ENCODE measurements at regions not wholly inside any gene's neighbourhood (a gene's known extent, or its start where the extent isn't known, plus 50 kb on each side); places are given as distances from the start of the nearest gene placed in this dataset.

DNA sequence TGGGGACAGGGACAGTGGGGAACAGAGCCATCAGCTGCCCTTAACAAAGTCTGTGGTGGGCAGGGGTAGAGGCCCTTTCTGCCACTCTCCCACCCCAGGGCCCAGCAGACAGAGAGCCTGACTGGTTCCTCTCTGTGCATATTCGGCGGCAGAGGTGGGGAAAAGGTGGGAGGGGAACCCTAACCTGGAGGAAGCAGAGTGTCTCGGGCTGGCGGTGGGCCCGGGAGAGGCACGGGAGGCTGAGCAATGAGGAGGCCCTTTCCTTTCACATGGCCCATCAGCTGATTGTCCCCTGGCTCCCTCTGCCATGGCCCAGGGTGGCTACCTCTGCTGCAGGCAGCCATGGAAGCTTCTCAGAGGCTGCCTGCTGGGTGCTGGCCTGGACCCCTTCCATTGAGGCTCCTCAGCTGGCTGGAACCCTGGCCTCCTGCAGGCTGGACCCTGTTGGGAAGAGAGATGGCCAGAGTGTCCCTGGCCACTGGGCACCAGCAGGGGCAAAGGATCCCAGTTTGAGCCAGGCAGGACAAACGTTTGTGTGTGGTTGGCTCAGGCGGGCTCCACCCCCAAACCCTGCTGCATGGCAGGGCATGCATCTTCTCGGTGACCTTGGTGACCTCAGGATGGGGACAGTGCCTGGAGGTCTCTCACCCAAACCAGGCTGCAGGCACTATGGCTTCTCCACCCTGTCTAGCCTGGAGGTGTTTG is 202.8 kb upstream of the ZNF536 start:
- intact Hi-C loops (cut with micrococcal nuclease): no loop called here

DNA sequence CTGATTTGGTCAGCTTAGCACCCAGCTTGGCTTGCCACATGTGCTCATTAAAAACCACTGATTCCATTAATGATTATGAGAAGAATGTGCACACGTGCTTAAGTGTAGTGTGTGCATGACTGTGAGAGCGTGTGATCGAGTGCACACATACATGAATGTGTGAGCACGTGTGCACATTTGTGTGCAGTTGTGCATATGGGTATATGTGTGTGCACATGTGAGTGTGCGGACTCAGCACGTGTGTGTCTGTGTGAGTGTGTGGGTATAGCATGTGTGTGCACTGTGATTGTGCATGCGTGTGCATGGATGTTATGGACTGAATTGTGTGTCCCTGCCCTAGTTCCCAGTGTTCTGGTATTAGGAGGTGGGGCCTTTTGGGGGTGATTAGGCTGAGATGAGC is 202.1 kb upstream of the ZNF536 start:
- intact Hi-C loops (cut with micrococcal nuclease): no loop called here

DNA sequence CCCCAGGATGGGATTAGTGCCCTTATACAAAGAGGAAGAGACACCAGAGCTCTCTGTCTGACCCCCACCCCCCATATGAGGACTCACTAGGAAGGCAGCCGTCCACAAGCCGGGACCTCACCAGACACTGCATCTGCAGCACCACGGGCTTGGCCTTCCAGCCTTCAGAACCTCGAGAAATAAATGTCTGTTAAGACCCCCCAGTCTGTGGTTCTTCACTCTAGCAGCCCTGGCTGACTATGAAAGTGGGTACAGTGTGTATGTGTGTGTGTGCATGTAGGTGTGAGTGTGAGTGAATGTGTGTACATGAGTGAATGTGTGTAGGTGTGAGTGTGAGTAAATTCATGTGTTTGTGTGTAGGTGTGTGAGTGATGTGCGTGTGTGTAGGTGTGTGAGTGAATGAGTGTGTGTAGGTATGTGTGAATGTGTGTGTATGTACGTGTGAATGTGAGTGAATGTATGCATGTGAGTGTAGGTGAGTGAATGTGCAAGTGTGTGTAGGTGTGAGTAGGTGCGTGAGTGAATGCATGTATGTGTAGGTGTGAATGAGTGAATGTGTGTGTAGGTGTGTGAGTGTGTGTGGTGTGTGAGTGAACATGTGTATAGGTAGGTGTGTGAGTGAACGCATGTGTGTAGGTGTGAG is 201.6 kb upstream of the ZNF536 start:
- intact Hi-C loops (cut with micrococcal nuclease): no loop called here

DNA sequence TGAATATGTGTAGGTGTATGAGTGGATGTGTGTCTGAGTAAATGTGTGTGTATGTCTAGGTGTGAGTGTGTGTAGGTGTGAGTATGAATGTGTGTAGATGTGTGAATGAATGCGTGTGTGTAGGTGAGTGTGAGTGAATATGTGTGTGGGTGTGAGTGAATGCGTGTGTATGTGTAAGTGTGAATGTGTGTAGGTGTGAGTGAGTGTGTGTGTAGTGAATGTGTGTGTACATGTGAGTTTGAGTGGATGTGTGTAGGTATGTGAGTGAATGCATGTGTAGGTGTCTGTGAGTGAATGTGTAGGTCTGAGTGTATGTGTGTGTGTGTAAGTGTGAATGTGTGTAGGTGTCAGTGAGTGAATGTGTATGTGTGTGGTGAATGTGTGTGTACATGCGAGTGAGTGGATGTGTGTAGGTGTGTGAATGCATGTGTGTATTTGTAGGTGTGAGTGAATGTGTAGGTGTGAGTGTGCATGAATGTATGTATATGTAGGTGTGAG is 201.0 kb upstream of the ZNF536 start:
- intact Hi-C loops (cut with micrococcal nuclease): no loop called here

DNA sequence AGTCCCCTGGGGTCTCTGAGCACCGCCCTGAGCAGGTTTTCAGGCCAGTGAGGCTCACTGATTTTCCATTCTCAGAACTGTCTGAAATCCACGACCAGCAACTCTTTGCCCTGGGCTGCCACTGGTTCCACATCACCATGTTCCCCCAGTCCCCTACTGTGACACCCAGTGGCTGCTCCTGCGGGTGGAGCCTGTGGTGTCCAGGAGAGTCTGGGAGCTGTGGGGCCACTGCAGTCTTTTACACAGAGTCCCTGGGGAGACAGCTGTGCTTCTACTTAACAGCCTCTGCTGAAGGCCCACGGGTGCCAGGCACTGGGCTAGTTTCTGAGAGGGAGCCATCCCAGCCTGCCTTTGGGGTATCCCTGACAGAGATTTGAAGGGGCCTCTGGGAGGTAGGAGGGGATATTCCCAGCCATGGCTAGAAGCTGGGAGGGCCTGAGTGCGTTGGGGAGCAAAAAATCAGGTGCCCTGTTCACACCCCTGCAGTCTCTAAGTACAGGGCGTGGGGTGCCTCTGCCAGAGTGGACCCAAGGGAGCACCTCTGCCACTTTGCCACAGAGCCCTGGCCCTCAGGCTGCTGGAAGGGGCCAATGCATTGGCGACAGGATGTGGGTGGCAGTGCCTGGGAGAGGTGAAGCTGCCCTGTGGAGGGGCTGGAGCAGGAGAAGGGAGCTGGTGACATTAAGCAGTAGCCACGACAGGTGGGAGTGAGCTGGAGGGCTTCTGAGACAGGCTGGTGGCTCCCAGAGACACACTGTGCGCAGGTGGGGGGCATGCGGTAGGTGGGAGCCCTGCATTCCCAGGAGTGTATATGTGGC is 200.2 kb upstream of the ZNF536 start:
- intact Hi-C loops (cut with micrococcal nuclease): no loop called here

DNA sequence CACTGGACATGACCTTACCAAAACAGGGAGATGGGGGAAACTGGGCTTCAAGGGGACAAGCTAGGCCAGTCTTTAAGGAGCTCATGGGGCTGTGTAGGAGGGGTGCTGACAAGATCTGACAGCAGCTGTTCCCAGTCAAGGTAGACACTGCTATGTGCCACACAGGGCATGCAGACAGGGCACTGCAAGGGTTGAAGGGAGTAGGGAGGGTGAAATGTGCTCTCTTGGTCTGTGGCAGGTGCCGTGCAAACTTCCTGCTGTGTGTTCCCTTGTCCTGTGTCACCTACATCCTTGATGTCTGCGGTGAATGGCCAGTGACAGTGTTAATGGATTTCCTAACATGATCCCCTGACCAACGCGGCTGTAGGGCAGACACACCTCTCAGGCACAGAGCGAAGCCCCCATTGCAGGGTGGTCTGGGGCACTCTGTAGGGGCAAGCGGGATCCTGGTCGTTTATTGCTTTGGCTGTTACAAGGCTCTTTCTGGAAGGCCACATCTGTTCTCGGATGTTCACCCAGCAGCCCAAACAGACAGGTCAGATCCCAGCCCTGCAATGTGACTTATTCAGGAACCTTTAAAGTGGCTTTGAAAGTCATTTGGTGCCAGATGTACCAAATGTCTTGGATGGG is 199.5 kb upstream of the ZNF536 start:
- intact Hi-C loops (cut with micrococcal nuclease): no loop called here

DNA sequence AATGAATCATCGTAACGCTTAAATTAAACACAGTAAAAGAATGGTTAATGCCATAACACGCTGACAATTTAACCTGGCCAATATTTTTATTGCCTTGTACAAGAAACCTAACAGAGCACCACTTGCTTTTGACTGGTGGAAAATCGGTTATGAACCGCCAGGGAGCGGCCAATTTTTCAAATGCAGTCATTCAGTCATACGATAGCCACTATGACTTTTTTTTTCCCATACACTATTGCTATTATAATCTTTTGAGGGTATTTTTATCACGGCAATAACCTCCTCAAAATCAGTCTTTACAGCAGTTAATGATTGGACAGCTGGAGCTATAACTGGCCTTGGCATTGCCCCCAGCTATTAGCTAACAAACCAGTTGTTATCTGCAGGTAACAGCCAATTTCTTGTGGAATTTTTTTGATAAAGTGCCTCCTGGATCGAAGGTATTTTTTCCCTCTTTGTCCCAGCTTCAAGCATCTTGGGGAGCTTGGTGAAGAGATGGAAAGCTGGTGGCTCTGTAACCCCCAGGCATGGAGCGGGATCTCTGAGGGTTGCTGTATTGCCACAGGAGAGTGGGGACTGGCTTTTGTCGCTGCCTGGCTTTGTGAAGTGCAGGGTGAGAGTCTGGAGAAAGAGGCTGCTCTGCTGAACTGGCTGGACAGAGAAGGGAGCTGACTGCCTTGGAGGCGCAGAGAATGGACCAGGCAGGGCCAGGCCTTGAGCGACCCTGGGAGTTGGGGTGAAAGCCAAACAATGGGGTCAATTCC is 198.4 kb upstream of the ZNF536 start:
- intact Hi-C loops (cut with micrococcal nuclease): no loop called here

DNA sequence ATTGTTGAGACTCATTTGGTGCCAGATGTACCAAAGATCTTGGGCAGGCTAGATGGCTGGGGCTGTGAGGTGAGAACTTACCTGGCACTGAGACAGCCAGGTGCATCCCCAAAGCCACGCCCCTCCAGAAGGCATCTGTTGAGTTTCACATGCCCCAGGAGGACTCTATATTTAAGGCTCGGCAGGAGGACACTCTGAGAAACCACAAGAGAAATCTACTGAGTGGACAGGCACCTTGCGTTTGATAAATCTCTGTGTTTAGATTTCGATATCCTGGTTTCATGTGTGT is 197.9 kb upstream of the ZNF536 start:
- intact Hi-C loops (cut with micrococcal nuclease): no loop called here

DNA sequence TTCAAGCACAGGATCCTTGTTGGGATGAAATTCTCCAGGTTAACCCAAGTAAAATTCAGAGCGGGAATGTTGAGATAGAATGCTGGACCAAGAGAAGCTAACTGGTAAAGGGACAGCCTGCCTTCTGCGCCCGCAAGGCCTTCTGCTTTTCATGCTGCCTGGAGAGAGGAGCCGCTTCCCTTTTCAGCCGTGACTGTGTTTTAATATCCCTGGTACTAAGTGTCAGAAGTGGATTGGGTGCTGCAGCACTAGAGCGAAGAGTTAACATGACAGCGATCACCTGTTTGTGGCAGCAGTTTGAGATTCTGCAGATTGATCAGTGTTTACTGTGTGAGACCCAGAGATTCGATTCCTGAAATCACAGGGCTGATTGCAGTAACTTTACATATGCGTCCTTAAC is 197.4 kb upstream of the ZNF536 start:
- intact Hi-C loops (cut with micrococcal nuclease): no loop called here

DNA sequence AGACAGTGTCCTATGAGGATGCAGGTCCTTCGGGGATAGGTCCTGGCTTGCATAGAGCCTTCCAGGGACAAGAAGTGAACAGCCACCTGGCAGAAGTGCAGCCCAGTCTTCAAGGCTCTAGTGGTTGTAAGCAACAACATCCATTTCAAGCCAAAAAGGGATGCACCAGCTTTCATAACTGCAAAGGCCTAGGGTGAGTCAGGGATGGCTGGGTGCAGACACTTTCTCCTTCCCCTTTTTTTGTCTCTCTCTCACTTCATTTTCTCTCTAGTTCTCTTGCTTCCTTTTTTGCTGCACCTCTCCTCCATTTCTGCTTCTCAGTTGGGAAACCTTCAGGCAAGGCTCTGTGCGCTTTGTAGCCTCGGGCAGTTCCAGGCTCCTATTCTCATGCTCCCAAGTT is 196.2 kb upstream of the ZNF536 start:
- intact Hi-C loops (cut with micrococcal nuclease): no loop called here

DNA sequence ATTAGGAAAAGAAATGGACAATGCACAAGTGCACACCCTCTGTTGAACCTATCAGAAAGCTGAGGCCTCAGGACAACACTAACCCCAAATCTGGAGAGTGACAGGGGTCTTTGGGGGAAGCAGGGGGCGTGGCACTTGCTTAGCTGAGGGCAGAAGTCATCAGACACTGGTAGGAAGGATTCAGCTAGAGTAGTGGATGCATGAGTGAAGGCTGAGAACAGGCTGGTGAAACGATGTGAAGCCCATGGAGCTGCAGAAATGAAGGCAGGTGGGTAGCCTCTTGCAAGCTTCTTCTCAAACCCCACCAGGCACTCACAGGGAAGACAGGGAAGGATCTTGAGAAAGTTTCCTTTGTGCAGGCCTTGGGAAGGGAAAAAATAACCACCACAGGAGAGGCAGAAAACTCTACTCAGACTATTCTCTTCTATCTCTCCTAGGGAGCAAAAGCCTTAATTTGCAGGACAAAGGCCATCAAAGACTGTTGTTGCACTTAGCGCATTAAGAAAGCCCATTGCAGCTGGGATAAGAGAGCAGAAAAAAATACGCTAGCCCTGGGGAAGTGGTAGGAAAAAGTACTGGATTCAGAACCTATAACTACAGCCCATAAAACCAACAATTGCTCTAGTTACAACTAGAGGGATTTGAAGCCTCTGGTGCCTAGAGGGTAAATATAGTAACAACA is 193.3 kb upstream of the ZNF536 start:
- intact Hi-C loops (cut with micrococcal nuclease): no loop called here

DNA sequence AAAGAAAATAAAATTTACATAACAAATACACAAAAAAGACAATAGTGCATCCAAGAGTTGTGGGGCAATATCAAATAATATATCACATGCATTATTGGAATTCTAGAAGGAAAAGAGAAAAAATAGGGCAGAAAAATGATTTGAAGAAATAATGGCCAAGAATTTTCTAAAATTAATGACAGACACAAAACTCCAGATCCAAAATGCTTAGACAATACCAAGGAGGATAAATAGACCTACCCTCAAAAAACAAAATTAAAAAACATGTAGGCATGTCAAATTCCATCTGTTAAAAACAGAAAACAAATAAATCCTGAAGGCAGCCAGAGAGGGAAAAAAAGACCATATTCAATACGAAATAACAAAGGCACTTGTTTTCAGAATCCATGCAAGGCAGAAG is 191.5 kb upstream of the ZNF536 start:
- intact Hi-C loops (cut with micrococcal nuclease): no loop called here

DNA sequence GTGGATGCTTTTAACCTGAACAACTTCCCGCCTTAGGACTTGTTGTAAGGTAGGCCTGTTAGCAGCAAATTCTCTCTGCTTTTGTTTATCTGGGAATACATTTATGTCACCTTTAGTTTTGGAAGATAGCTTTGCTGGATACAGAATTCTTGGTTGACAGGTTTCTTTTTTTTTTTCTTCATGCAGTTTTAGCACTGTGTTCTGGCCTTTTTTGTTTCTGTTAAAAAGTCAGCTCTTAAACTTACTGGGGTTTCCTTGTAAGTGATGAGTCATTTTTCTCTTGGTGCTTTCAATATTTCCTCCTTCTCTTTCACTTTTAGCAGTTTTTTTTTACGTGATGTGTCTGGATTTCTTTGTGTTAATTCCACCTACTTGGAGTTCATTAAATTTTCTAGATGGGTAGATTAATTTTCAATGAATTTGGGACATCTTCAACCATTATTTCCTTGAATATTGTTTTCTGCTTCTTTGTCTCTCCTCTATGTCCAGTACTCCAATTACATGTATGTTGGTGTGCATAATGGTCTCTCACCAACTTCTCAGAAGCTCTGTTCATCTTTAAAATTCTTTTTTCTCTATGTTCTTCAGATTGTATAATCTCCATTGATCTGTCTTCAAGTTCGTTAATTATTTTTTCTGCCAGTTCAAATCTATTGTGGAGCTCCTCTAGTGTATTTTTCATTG is 188.2 kb upstream of the ZNF536 start:
- intact Hi-C loops (cut with micrococcal nuclease): no loop called here

DNA sequence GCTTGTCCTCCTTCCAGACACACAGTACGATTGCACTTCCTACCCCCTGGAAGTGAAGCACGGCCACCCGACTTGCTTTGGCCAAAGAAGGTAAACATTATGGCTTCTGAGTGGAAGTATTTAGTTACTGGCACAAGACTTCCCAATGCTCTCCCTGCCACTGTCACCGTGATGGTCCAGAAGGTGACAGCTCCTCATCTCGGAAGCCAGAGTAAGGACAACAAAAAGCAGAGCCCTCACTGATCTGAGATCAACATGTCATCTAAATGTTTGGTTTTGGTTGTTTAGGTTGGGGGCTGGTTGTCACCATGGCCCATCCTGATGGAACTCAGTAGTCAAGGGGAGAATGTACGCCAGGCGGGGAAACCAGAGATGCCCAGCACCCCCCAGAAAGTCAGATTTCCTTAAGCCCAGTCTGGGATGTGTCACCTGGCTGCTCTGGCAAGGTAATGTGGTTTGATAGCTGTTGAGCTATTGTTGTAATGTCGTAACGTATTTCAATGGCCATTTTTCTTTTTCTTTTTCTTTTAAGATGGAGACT is 170.1 kb upstream of the ZNF536 start:
- intact Hi-C loops (cut with micrococcal nuclease): no loop called here

DNA sequence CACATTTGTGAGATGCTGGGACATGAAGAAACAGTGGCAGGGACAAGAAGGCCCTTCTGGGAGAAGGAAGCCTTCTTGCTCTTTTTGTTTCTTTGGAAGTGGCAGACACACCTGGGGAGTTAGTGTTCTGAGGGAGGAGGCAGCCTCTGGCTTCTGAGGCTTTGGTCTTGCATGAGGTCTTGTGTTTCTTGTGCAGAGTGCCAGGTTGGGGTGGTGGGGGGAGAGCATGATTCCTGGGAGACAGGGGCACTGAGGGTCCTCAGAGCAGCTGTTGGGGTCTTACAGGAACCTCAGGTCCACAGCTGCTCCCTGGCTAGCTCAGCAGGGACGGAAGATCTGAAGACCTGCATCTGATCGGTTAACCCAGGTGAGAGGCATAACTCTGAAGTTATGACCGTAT is 167.5 kb upstream of the ZNF536 start:
- intact Hi-C loops (cut with micrococcal nuclease): no loop called here

DNA sequence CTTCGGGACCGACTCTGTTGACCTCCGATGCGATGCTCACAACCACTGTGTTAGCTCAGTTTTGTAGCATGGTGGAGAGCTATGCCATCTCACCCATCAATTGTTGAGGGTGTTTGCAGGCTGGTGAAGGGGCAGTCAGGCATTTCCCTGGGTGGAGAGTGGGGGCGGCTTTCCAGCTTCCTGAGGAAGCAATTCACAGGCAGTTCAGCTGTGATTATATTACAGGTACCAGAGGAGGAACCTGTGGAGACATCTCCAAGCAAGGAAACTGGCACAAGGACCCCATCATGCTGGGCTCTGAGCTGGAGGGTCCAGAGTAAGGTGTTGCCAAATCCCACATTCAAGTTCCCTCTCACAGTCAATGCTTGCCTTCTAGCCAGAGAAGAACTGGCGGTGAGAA is 166.0 kb upstream of the ZNF536 start:
- intact Hi-C loops (cut with micrococcal nuclease): no loop called here

DNA sequence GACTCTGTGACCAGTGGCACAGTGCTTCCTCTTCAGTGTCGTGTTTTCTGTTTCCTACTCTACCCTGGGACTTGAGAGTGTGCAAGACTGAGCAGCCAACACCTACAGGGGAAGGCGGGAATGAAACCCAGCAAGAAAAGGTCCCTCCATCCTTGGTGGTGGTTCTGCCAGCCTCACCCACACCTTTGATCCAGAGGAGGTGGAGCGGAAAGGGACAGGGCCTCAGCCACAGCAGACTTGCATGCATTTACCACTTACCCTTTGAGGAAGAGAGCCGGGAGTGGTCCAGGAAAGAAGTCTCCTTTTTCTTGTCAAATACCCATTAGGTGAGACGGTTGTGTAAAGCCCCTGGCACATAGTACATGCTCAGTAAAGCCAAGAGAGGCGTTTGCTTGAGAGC is 164.8 kb upstream of the ZNF536 start:
- intact Hi-C loops (cut with micrococcal nuclease): no loop called here

DNA sequence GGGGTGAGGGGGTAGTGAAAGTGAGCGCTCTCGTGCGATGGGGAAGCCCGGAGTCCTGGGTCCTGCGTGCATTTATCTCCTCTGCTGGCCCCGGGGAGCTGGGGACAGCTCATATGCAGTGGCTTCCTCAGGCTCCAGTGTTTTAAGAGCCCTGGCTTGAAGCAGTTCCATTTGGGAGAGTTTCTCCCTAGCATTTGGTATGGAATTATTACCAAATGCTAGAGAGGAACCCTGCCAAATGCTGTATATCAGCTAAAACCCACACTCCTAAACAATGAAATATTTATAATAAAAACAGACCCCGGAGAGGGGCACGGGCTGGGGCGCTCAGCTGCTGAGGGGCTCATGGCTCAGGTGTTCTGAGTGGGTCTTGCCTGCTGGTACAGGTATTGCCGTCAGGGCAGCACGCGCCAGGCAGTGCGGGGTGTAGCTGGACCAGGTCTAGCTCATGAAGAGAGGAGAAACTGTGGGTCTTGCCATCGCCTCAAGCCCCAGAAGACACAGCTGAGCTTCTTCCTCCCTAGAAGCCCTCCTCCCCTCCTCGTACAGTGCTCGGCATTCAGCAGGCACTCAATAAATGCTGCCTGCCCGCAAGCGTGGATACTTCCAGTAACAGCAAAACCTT is 163.6 kb upstream of the ZNF536 start:
- intact Hi-C loops (cut with micrococcal nuclease): no loop called here

All from T-helper 2 cell treated with Interferon-gamma antibody and Interleukin-4, amounts not matched to agents 100 ng/mL and 5 ng/mL, for 36 hours (primary cell).